Uterus (tissue), 2 donors: ENCODE measurements at regions not wholly inside any gene's neighbourhood (a gene's known extent, or its start where the extent isn't known, plus 50 kb on each side); places are given as distances from the start of the nearest gene placed in this dataset.

Experiments used
- POLR2A ChIP-seq, 2 donors: fragments of 450-650 bp; IDR thresholded peaks; one replicate each; pipeline ENCODE4 v1.6.1; 2016; ENCODE audit warnings: antibody characterized with exemption in 2 of 2, mild to moderate bottlenecking in 1 of 2, moderate library complexity in 1 of 2
- TF ChIP-seq, protein P1 (sequence below), 4 experiments: fragments of 200-600 bp in 2 of 4; fragments of 450-650 bp in 2 of 4; sonication (generic) in 2 of 4; IDR thresholded peaks; one replicate each; pipeline ENCODE4 v1.5.1; 2016 to 2019; ENCODE audit warnings: antibody characterized with exemption in 4 of 4, mild to moderate bottlenecking in 2 of 4, moderate library complexity in 1 of 4

GRCh38 chr1:228821252-228821651 lies 86.0 kb downstream of the RHOU start:
- TF ChIP-seq POLR2A (IDR thresholded peaks at IDR 0.05): no peak
- TF ChIP-seq, protein P1, sequence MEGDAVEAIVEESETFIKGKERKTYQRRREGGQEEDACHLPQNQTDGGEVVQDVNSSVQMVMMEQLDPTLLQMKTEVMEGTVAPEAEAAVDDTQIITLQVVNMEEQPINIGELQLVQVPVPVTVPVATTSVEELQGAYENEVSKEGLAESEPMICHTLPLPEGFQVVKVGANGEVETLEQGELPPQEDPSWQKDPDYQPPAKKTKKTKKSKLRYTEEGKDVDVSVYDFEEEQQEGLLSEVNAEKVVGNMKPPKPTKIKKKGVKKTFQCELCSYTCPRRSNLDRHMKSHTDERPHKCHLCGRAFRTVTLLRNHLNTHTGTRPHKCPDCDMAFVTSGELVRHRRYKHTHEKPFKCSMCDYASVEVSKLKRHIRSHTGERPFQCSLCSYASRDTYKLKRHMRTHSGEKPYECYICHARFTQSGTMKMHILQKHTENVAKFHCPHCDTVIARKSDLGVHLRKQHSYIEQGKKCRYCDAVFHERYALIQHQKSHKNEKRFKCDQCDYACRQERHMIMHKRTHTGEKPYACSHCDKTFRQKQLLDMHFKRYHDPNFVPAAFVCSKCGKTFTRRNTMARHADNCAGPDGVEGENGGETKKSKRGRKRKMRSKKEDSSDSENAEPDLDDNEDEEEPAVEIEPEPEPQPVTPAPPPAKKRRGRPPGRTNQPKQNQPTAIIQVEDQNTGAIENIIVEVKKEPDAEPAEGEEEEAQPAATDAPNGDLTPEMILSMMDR (IDR thresholded peaks at IDR 0.05): no peak
